HG02981 (cell line): ENCODE measurements at regions not wholly inside any gene's neighbourhood (a gene's known extent, or its start where the extent isn't known, plus 50 kb on each side); places are given as distances from the start of the nearest gene placed in this dataset.

Experiments used
- ATAC-seq: cut with Tn5 transposase; IDR thresholded peaks from one replicate; pipeline ENCODE4 v1.9.1; 2021; ENCODE audit warnings: mild to moderate bottlenecking, moderate library complexity; ENCODE audit not compliant: unreplicated experiment

DNA sequence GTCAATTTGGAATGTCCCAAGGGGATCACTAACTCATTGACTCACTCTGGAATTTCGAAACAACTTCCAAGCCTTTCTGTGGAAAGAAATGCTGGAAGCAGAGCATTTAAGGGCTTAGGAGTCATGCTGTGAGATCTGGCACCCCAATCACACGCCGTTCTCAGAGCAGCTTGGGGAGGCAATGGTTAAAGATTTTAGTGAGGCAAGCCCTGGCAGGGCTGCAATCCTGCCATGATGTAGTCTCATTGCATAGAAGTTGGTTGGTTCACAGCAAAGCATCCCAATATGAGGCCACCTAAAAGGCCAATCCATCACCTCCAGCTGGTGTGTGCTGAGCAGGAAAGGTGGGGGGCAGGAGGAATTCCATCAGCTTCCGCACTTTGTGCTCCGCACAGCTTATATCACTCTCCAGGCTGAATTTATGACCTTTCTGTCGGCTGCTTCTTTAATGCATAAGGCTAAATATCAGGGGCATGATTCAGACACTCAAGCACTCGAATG is 1043.9 kb upstream of the POU3F3 start:
- ATAC-seq: no peak

DNA sequence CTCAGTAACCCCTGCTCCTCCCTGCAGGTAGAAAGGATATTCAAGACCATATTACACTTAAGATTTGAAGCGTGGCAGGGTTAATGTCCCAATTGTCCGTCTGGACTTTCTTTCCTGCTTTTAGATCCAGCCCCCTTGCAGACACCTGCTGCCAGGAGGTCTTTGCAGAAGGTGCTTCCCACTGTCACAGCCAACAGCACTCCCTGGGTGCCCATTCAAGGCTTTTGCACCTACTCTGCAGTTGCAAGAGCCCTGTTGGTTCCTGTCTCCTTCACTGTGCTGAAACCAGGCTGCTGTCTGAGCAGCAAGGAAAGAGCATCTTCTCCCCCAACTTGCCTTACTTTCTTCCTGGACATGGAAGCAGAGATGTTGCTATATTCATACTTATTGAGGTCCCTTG is 1043.0 kb upstream of the POU3F3 start:
- no peak for ATAC-seq

DNA sequence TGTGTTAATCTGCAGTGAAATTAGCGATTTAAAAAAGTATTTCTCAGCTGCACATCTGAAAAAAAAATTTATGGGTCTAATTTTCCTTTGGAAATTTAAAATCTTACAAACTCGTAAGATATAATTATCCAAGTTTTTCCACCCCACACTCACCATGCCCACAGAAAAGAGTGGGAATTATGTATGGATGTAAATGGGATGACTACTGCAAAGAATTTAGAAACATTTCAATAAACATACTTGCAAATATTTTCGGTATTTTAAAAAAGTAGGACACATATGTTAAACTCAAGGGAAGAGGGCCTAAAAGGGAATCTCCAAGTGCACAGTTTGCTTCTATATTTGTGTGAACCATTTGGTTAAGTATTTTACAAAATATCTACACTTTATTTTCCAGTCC is 1039.9 kb upstream of the POU3F3 start:
- no peak for ATAC-seq

DNA sequence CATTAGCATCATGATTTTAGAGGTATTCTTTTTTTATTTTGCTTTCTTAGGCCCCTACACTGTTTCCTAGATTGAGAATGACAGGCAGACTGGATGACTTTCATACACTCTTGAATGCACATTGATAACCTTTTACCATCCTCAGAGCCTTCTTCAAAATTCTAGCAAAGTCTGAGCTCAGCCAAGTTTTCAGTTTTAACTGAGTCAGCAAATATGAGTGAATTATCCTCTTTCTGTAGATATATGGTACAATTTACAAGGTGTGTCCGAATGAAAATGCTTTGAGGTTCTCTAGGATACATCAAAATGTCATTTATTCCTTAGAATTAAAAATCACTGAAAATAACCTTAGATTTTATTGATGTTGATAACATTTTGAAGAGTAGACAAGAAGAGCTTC is 1038.2 kb upstream of the POU3F3 start:
- ATAC-seq: no peak

DNA sequence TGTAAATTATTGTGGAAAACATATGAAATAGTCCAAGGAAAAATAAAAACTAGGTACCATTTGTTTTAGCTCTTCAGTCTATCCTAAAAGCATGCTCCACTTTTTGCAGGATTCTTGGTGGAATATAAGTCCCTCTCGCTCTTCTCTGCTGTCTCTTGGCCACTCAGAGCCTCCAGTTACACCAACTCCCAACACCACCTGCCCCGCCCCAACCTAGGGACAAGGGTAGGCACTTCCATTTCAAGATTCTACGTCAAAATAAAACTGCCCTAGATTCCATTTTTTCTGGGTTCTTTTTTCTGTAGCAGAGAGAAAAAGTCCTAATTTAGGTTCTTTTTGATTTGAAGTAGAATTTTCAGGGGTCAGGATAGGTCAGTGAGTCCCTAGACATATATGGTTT is 1036.2 kb upstream of the POU3F3 start:
- ATAC-seq: no peak

DNA sequence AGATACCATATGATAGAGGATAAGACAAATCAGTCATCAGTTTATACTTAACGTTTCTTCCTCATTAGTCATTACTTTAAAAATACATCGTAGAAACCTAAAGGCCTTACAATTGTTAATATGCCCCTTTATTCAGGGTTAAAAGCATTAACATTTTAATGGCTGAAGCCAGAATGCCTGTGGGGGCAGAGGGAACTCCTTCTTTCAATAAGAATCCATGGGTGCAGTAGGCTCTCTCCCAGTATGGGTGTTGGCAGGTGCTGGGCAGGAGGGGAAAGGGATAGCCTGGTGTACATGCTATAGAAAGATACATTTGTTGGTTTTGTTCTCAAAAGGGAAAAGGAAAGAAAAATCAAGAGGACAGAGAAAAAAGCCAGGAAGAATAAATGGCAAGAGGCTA is 1035.7 kb upstream of the POU3F3 start:
- ATAC-seq: no peak

DNA sequence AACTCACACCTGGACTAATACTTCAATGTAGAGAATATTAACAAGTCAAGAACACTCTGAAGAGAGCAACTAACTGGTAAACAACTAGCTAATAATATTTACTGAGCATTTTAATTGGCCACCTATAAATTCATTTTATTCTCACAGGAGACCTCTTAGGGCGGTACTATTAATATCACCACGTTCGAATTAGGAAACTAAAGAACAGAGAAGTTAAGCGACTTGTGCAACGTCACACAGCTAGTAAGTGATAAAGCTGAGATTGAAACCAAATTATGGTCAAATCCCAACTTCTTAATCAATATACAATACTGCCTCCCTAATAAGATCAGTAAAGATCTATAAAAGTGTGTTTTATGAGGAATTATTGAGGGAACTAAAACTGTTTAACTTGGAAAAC is 1034.3 kb upstream of the POU3F3 start:
- no peak for ATAC-seq

DNA sequence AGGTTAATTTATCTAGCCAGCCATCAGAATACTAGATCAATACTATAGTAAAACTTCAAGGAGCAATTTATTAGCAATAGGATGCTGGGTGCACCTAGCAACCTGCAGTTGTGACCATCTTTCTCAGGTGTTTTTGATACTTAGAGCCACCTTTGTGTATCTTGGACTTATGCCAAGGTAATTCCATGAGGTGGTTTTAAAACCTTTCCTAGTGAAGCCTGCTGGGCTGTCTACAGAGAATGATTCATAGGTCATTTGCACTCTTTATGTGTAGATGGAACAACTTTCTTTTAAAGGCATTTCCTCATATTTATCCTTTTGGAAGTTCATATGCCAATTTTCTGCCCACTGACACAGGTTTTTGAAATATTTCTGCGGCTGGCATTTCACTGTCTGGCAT is 1030.1 kb upstream of the POU3F3 start:
- no peak for ATAC-seq

DNA sequence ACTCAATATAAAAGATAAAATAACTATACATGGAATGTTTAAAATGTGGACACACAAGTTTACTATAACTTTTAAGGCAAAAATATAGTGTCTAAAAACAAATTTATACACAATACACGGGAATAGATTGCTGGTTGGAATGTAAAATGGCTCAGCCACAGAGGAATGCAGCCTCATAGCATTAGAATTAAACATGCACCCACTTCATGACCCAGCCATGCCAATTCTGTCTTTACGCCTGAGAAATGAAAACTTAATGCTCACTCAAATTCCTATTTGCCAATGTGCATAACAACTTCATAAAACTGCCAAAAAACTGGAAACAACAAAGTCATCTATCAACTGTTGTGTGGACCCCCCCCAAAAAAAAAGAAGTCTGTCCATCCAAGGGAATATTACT is 1006.6 kb upstream of the POU3F3 start:
- no peak for ATAC-seq

DNA sequence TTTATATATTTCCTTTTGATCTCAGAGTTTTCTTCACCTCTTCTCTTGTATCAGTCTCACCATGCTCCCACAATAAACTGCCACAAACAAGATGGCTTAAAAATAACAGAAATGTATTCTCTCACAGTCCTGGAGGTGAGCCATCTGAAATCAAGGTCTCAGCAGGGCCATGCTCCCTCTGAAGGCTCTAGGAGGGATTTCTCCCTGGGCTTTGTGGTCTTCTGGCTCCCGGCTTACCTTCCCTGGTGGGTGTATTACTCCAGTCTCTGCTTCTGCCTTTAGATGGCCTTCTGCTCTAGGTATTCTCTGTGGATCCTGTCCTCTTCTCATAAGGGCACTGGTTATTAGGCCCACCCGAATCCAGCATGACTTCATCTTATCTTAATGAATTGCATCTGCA is 994.7 kb upstream of the POU3F3 start:
- no peak for ATAC-seq

DNA sequence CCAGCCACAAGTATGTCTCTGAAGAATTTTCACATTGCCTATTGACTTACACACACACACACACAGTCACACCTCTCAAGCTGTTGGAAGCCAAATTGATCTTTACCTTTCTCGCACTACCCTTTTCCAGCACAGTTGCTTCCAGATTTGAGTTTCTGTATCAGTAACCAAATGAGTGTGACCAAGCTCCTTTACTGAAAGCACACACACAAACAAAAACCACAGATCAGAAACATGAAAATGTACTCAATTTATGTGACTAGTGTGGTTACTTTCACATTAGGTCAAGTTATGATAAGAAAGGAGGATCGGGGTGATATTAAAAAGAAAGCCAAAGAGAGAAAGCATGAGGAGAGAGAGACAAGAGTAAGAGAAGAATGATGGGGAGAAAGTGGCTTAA is 993.9 kb upstream of the POU3F3 start:
- peak; percentile 60 for ATAC-seq

DNA sequence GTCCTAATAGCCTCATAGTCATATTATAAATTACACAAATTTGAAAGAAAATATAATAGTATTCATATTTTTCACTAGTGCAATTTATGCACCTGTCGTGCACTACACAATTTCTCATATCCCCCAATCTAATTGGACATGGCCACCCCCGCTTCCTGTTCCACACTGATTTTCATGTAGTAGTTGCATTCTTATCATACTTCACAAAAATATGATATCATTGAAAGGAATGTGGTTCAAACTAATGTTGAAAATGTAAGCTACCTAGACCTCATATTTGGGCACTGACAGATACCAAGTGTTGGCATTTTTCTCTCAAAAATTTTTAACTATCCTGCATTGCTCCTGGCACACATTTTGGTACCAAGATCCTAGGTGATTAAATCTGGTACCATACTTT is 985.5 kb upstream of the POU3F3 start:
- ATAC-seq: no peak

DNA sequence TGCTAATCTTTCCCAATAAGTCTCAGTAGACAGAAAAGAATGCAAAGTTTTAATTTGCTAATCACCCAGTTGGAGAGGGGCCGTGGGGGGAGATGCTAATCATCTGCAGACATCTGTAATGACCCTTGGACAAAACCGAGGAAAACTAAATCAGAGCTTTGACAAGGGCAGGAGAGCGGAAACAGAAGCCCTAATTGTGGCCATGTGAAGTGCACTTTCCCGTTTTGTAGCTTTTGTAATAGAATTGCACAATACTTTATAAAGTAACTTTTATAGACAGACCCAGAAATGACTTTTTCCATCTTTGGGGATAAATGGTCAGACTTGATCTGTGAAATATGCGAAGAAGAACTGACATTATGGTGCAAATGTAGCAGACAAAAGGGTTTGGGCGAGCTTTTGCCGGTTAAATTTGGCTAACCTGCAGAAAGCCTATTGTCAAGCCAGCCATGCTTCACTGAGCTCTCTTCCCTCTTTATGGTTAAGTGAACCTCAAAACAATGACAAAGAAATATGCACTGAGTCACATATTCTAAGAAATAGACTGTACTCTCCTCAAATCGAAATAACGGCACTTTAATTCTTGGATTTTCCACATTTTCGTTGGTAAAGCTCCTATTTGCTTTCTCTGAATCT is 980.1 kb upstream of the POU3F3 start:
- ATAC-seq: no peak

DNA sequence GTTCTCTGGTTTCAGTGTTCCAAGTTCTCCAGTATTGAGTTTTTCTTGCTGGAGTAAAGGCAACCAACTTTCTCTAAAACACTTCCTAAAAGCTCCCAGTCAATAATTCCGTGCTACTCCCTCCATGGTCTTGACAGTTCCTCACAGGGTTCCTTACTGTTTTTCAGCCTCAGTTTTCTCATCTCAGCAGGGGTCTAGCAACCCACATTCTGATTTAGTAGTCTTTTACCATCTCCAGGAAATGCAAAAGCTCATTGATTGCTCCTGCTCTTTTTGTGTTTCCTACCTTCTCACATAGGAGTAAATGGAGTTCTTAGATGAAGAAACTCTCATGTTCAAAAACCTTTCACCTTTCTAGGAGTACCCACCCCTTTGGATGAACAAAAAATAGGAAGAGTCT is 978.8 kb upstream of the POU3F3 start:
- ATAC-seq: no peak

DNA sequence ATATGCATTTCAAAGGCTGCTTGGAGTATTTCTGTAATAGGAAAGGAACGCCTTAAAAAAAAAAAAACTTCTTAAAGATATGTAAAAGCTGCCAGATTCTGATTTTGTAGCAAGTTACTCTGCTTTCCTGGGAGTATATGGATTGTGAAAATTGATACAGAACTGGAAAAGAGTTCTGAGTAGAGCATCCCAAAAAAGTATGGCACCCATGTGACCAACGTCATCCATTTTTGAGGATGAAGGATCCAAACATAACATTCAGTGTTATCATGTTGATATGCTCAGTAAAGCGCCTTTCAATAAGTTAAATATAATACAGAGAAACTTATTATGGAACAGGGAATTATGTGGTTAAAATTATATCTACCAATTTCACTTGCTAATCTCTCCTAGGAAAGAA is 978.4 kb upstream of the POU3F3 start:
- ATAC-seq: no peak

DNA sequence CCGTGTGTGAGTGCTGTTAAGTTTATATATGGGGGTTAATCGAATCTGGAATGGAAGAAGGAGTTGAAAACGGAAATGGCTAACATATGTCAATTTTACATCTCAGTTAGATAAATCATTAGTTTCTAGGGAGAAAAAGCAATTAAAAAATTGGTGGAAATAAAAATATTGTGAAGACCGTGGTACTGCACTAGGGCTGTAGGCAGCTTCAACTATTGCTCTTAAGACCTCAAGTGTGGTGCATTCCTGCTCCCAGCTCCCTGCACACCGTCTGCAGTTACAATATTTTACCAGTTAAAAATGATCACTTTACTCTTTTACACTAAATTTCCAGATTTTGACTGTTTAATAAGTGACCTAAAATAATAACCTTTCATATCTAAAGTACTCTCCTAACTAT is 977.3 kb upstream of the POU3F3 start:
- no peak for ATAC-seq

DNA sequence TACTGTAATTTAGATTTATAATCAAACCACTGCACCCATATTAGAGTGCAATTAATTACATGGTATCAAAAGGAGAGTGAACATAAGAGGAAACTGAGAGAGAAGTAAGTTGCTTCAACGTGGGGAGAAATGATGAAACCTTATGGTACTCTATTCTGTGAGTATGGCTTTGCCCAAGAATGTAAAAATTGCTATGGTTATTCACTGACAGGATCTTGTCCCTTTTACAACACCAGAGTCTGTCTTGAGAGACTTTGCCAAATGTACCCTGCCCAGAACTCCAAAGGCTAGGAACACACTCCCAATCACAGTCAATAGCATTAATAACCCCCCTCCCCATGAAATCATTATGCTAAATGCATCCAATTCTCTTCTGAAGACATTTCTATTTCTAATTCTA is 974.8 kb upstream of the POU3F3 start:
- ATAC-seq: no peak

DNA sequence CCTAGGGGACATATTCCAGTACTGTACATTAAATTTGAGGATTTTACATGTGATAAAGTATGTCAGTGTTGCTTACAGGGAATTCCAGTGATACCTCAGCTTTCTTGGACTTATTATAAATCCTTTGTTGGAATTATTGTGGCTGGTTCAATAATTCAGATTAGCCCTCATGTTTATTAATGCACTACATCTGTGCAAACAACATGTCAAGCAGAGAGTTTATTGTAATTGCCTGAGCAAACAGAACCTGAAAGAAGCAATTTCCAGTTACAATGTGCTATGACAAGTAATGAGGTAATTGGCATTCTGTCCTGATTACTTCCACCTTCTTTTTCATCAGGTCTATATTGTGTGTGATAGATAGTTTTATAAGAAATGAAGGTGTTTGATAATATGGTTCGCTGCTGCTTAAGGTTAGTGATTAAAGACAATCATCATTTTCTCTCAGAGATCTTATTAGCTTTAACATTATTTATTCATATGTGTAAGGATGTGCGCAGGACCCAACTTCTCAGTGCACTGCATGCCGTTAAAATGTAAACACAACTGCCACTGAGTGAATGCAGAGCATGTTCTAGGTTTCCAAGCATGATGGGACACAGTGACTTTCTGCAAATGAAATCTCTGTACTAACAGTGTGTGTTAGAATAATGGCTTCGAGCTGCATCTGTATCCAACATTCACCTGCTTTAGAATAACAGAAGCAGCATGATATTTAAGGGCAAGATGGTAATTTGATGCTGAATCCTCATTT is 973.7 kb upstream of the POU3F3 start:
- no peak for ATAC-seq

DNA sequence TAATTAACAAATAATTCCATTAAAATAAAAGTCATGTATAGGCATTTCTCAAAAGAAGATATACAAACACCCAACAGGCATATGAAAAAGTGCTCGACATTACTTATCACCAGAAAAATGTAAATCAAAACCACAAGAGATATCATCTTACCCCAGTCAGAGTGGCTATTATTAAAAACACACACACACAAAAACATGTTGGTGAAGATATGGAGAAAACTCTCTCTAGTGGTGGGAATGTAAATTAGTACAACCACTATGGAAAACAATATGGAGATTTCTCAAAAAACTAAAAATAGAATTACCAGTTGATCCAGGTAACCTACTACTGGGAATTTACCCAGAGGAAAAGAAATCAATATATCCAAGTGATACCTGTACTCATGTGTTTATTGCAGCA is 966.3 kb upstream of the POU3F3 start:
- ATAC-seq: no peak

DNA sequence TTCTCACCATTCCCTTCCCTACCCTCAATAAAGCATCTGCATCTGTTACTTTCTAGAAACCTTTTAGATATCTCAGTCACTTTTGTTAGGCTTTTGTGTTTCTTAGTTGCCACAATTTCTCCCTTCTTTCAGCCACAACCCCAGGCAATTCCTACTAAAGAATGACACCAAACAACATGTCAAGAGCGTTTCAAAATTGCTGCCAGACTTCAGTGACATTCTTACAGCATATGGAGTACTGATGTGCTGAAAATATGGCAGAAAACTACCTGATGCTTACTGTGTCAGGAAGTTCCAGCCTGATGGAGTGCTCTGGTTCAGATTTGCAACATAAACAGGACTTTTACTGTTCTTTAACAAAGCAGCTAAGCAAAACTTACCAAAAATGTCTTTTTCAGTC is 957.7 kb upstream of the POU3F3 start:
- no peak for ATAC-seq

DNA sequence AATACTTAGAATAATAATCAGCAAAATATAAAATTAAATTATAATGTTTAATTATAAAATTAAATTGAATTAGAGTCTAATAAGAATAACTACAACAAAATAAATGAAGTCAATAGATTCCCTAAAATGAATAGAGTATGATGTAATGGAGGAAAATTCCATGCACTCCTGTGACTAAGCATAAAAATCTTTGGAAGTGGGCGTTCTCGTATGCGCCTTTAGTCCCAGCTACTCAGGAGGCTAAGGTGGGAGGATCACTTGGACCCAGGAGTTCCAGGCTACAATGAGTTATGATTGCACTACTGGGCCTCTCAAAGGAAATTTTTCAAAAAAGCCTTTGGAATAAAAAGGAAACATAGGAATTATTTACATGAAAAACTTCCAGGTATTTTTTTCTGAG is 955.4 kb upstream of the POU3F3 start:
- ATAC-seq: no peak

DNA sequence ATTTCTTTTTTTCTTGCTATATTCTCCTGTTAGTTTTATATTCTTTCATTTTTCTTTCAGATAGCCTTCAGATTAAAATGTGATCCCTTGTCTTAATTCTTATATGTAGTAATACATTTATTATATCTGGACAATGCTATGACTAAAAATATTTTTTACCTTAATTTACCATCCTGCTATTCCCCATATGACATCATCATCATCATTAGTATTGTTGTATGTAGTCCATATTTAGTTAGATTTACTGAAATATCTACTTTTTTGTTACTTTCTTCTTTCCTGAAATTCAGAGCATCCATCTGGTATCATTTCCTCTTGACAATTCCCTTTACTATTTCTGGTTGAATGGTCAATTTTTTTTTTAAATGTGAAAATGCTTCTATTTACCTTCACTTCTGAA is 951.6 kb upstream of the POU3F3 start:
- ATAC-seq: no peak

DNA sequence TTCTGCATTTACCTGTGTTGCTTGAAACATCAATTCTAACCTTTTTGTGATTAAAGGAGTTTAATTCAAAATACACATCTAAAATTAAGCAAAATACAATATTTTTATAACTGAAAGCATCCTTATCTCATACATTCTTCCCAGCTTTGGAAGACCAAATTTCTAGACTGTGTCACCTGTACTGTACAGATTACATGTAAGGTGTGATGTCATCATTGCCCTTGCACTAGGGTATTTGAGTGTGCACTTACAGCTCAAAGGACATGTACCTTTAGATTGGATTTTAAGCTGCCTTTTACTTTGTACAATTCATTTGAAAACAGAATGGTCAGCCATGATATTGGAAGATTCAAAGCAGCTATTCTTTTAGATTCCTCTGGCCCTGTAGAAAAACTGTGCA is 932.8 kb upstream of the POU3F3 start:
- ATAC-seq: no peak
